ENCODE measurements at regions not wholly inside any gene's neighbourhood (a gene's known extent, or its start where the extent isn't known, plus 50 kb on each side); places are given as distances from the start of the nearest gene placed in this dataset.

DNA sequence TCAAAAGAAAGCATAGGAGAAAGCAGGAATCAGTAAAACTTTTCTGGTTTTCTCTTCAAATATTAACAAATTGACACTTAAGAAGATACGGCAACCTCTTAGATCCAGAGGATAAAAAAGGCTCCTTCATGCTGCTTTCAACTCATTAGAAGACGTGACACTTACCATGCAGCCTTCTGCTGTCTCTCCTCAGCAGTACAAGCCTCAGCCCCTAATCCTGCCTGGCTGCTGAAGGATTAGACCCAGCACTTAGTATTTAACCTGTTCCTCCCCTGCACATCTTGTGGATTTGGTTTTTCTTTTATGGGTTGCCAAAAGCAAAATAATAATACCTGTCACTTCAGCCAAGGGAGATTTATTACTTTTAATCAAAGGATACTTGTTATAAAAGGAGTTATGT lies 108.4 kb downstream of the LYZL1 start:
- DNase-seq: no peak

DNA sequence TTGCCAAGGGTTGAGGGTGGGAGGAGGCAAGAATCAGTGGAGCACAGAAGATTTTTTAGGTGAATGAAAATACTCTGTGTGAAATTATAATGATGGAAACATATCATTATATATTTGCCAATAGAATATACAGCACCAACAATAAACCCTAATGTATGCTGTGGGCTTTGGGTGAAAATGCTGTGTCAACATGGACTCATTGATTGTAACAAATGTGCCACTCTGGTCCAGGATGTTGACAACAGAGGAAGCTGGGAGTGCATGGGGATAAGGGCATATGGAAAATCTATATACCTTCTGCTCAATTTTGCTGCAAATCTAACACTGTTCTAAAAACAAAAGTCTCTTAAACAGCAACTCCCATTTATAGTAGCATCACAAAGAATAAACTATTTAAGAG lies 114.3 kb downstream of the LYZL1 start:
- no peak for DNase-seq

DNA sequence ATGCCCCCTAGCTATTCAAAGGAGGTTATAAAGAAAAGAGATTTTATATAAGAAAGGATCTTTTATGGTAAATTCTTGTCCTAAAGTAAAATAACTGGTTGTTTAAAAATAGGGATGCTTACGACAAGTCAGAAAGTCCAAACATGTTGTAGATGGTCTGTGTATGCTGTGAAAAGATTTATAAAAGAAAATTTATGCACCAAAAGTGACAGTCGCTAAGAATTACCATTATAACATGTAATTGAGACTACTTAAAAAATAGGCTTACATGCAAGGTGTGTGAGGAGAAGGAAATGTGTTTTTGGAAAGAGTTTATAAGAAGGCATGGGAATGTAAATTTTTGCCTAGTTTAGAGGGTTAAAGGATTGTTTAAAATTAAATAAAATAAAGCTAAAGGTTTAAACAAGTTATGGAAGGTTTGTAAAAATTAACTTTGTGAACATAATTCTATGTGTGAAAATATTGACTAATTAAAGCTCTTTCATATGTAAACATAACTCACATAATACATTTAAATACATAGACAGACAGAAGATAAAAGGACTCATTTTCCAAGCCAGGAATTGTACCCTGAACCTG lies 118.5 kb downstream of the LYZL1 start:
- DNase-seq: no peak

All from fibroblast of skin of abdomen (primary cell).